Caco-2 (cell line): ENCODE measurements at regions not wholly inside any gene's neighbourhood (a gene's known extent, or its start where the extent isn't known, plus 50 kb on each side); places are given as distances from the start of the nearest gene placed in this dataset.

Experiments
- BruUV-seq: library from RNA; stranded (reverse); fragments of 400-500 nt; replicated peaks from 2 replicates; lab custom pipeline; 2021; lab: Mats Ljungman, UMichigan
- CTCF ChIA-PET: fragments of 300-600 bp; sonication (Branson Sonifier 250); formaldehyde crosslinking; loops from one replicate; lab custom pipeline; 2022; ENCODE audit warnings: antibody characterized with exemption; lab: Charles Lee
- POLR2A ChIA-PET: fragments of 300-600 bp; sonication (Branson Sonifier 250); formaldehyde crosslinking; loops from one replicate; lab custom pipeline; 2022; ENCODE audit warnings: antibody characterized with exemption; lab: Charles Lee
- DNase-seq, 2 experiments: peaks; one replicate each; pipeline versions ENCODE4 v3.0.0 to v3.0.0-alpha.2; 2020 to 2022
- H3K27me3 ChIP-seq: replicated peaks from 2 replicates; pipeline ENCODE4 v1.6.0; 2011; ENCODE audit warnings: low read length; ENCODE audit not compliant: control insufficient read depth, insufficient read depth
- H3K36me3 ChIP-seq: 2 replicates; pipeline ENCODE4 v1.5.1; 2011; ENCODE audit warnings: low read length; ENCODE audit not compliant: control insufficient read depth, insufficient read depth
- H3K4me1 ChIP-seq: fragments of 250-450 bp; sonication (Bioruptor Pico); 2 replicates; pipeline ENCODE4 v1.5.1; 2020; ENCODE audit warnings: mild to moderate bottlenecking
- H3K4me3 ChIP-seq: 2 replicates; pipeline ENCODE4 v1.5.1; 2011; ENCODE audit warnings: low read depth, mild to moderate bottlenecking, control low read depth, low read length
- H3K9me3 ChIP-seq: fragments of 250-450 bp; sonication (Bioruptor Pico); 2 replicates; pipeline ENCODE4 v1.5.1; 2020; ENCODE audit warnings: mild to moderate bottlenecking, moderate library complexity
- H3K27ac Mint-ChIP-seq: one replicate; pipeline ENCODE4 v1.8.0; 2022; ENCODE audit warnings: mixed read lengths; ENCODE audit not compliant: unreplicated experiment
- H3K27me3 Mint-ChIP-seq: one replicate; pipeline ENCODE4 v1.8.0; 2022; ENCODE audit warnings: mixed read lengths; ENCODE audit not compliant: insufficient read depth, unreplicated experiment
- H3K36me3 Mint-ChIP-seq: one replicate; pipeline ENCODE4 v1.8.0; 2022; ENCODE audit warnings: mild to moderate bottlenecking, mixed read lengths; ENCODE audit not compliant: insufficient read depth, unreplicated experiment
- H3K4me1 Mint-ChIP-seq: one replicate; pipeline ENCODE4 v1.8.0; 2022; ENCODE audit warnings: low read depth, mixed read lengths; ENCODE audit not compliant: unreplicated experiment
- H3K4me3 Mint-ChIP-seq: one replicate; pipeline ENCODE4 v1.8.0; 2022; ENCODE audit warnings: mild to moderate bottlenecking, moderate library complexity, mixed read lengths; ENCODE audit not compliant: unreplicated experiment
- H3K9me3 Mint-ChIP-seq: one replicate; pipeline ENCODE4 v1.8.0; 2022; ENCODE audit warnings: mixed read lengths; ENCODE audit not compliant: unreplicated experiment
- CTCF ChIP-seq, 2 experiments: fragments of 200-600 bp in 1 of 2; IDR thresholded peaks; 1 replicate in 1 of 2; 2 replicates in 1 of 2; pipeline versions ENCODE4 v1.5.1 to v1.8.0; 2011 to 2022; ENCODE audit warnings: antibody characterized with exemption in 1 of 2, control low read depth in 1 of 2, inconsistent platforms in 1 of 2, low read depth in 1 of 2, low read length in 1 of 2, mild to moderate bottlenecking in 1 of 2, moderate library complexity in 1 of 2; ENCODE audit not compliant: insufficient read depth in 1 of 2, severe bottlenecking in 1 of 2, unreplicated experiment in 1 of 2
- intact Hi-C: fragments of 100-400 bp; cut with micrococcal nuclease; formaldehyde crosslinking; loops from one replicate; pipeline ENCODE4 v1.10.0; 2022; ENCODE audit not compliant: unreplicated experiment

DNA sequence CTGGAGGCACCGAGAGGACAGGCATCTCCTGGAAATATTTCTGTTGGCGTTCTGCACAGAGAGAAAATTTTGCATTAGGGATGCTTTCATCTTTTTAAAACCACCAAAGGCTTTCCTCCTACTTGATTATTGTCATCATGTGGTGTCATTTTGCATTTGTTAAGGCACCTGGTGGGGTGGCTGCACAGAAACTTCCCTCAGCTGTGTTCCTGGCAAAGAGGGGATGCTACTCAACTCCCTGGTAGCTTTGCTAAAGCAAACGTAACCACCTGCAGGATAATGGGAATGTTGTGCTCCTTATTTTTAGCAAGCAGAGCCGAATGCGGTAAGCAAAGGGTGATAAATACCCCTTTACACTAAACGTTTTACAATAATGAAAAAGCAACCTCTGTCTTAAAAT, 229.8 kb downstream of the STIM2 start:
- H3K9me3 Mint-ChIP-seq, result no peaks in the 10 kb centered on the region
- no peak overlapping the region for H3K4me3 Mint-ChIP-seq
- Histone ChIP-seq H3K36me3 (no peaks in the 10 kb centered on the region), H3K9me3 (no peaks in the 10 kb centered on the region), H3K4me3 (no peak overlapping the region), H3K27me3 (no peaks in the 10 kb centered on the region), H3K4me1 (no peaks in the 10 kb centered on the region)
- intact Hi-C loops, result no loop called here
- no peak for TF ChIP-seq CTCF (IDR thresholded peaks at IDR 0.05; ENCODE audit: insufficient read depth in 1 of 2, low read depth in 1 of 2, low read length in 1 of 2, severe bottlenecking in 1 of 2, unreplicated experiment in 1 of 2)
- no peaks in the 10 kb centered on the region for H3K4me1 Mint-ChIP-seq
- no TSS peak for BruUV-seq
- no peaks in the 10 kb centered on the region for H3K36me3 Mint-ChIP-seq
- POLR2A ChIA-PET, result no interaction called here
- H3K27me3 Mint-ChIP-seq, result peaks cover 8% of the 10 kb centered on the region
- no peak for DNase-seq
- CTCF ChIA-PET, result no interaction called here
- H3K27ac Mint-ChIP-seq, result no peak overlapping the region

DNA sequence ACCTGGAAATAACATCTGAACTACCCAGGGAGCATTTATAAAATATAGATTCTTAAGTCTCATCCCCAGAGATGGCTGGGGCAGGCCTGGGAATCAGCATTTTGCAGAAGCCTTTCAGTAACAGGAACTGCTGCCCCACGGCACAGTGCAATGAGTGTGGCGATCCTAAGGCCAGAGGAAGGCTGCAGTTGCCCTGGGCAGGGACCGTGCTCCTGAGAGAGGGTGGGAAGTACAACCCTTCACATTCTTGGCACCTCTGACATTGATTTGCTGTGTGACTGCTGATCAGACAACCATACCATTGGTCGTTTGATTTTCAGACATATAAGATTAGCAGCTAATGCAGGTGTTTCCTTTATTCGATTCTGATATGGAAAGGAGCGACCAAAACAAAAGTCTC, 233.6 kb downstream of the STIM2 start:
- peaks cover 10% of the 10 kb centered on the region for H3K27me3 Mint-ChIP-seq
- DNase-seq, result no peak
- no peaks in the 10 kb centered on the region for H3K9me3 ChIP-seq
- no peaks in the 10 kb centered on the region for H3K9me3 Mint-ChIP-seq
- TF ChIP-seq CTCF (IDR thresholded peaks at IDR 0.05; ENCODE audit: insufficient read depth in 1 of 2, low read depth in 1 of 2, low read length in 1 of 2, severe bottlenecking in 1 of 2, unreplicated experiment in 1 of 2), result no peak
- no peak overlapping the region for H3K27ac Mint-ChIP-seq
- no peak overlapping the region for H3K4me3 ChIP-seq
- H3K27me3 ChIP-seq, result no peaks in the 10 kb centered on the region
- BruUV-seq, result no TSS peak
- H3K4me1 Mint-ChIP-seq, result no peaks in the 10 kb centered on the region
- H3K36me3 Mint-ChIP-seq, result no peaks in the 10 kb centered on the region
- no peak overlapping the region for H3K4me3 Mint-ChIP-seq
- CTCF ChIA-PET, result no interaction called here
- H3K36me3 ChIP-seq, result no peaks in the 10 kb centered on the region
- POLR2A ChIA-PET, result no interaction called here
- intact Hi-C loops, result no loop called here
- no peaks in the 10 kb centered on the region for H3K4me1 ChIP-seq

DNA sequence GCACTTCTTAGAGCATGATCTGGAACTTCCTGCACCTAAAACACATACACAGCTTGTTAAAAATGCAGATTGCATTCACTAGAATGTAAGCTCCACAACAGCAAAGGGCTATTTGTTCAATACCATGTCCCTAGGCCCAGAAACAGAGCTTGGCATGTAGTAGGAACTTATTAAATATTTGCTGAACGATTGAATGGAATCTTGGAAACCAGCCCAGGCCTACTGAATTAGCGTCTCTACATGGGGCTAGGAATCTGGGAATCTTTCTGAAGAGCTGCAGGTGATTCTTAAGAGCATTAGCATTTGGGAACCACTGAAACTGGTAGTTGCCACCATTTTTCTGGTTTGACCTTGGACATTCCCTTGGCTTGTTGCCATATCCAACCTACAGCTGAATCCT, 234.1 kb downstream of the STIM2 start:
- Histone ChIP-seq H3K4me1 (no peaks in the 10 kb centered on the region), H3K36me3 (no peaks in the 10 kb centered on the region), H3K27me3 (no peaks in the 10 kb centered on the region), H3K9me3 (no peaks in the 10 kb centered on the region), H3K4me3 (no peak overlapping the region)
- H3K27ac Mint-ChIP-seq, result no peak overlapping the region
- no peak for DNase-seq
- intact Hi-C loops, result no loop called here
- peaks cover 10% of the 10 kb centered on the region for H3K27me3 Mint-ChIP-seq
- POLR2A ChIA-PET, result no interaction called here
- BruUV-seq, result no TSS peak
- no peak overlapping the region for H3K4me3 Mint-ChIP-seq
- H3K4me1 Mint-ChIP-seq, result no peaks in the 10 kb centered on the region
- no peak for TF ChIP-seq CTCF (IDR thresholded peaks at IDR 0.05; ENCODE audit: insufficient read depth in 1 of 2, low read depth in 1 of 2, low read length in 1 of 2, severe bottlenecking in 1 of 2, unreplicated experiment in 1 of 2)
- CTCF ChIA-PET, result no interaction called here
- no peaks in the 10 kb centered on the region for H3K36me3 Mint-ChIP-seq
- H3K9me3 Mint-ChIP-seq, result no peaks in the 10 kb centered on the region
